GM18526 (cell line): ENCODE measurements at regions not wholly inside any gene's neighbourhood (a gene's known extent, or its start where the extent isn't known, plus 50 kb on each side); places are given as distances from the start of the nearest gene placed in this dataset.

Experiments used
- POLR2A ChIP-seq: IDR thresholded peaks from 3 replicates; pipeline ENCODE4 v1.6.1; 2011; ENCODE audit not compliant: insufficient read length; ENCODE audit errors: extremely low read depth

GRCh38 chr6:100152201-100152600 is 158.2 kb upstream of the MCHR2 start:
- no peak for TF ChIP-seq POLR2A

GRCh38 chr6:100144991-100145390 is 151.0 kb upstream of the MCHR2 start:
- TF ChIP-seq POLR2A = no peak

GRCh38 chr6:100138346-100139022 is 144.5 kb upstream of the MCHR2 start:
- no peak for TF ChIP-seq POLR2A

- no peak for TF ChIP-seq POLR2A
These were observed 143.7 kb upstream of the MCHR2 start for GRCh38 chr6:100137759-100138158.

GRCh38 chr6:100136590-100136989 is 142.6 kb upstream of the MCHR2 start:
- no peak for TF ChIP-seq POLR2A

- no peak for TF ChIP-seq POLR2A
These were observed 142.0 kb upstream of the MCHR2 start for GRCh38 chr6:100135977-100136376.

GRCh38 chr6:100134703-100135102 is 140.7 kb upstream of the MCHR2 start:
- no peak for TF ChIP-seq POLR2A

- TF ChIP-seq POLR2A = no peak
These were observed 140.3 kb upstream of the MCHR2 start for GRCh38 chr6:100134297-100134696.

- TF ChIP-seq POLR2A = no peak
These were observed 138.0 kb upstream of the MCHR2 start for GRCh38 chr6:100132005-100132404.

GRCh38 chr6:100130630-100131029 is 136.6 kb upstream of the MCHR2 start:
- TF ChIP-seq POLR2A = no peak

GRCh38 chr6:100126790-100127484 is 132.9 kb upstream of the MCHR2 start:
- no peak for TF ChIP-seq POLR2A

- TF ChIP-seq POLR2A = no peak
These were observed 128.0 kb upstream of the MCHR2 start for GRCh38 chr6:100121854-100122609.

GRCh38 chr6:100119261-100119660 is 125.2 kb upstream of the MCHR2 start:
- no peak for TF ChIP-seq POLR2A

- TF ChIP-seq POLR2A = no peak
These were observed 124.3 kb upstream of the MCHR2 start for GRCh38 chr6:100118301-100118700.

GRCh38 chr6:100117680-100118079 is 123.7 kb upstream of the MCHR2 start:
- TF ChIP-seq POLR2A = no peak
